ENCODE measurements at regions not wholly inside any gene's neighbourhood (a gene's known extent, or its start where the extent isn't known, plus 50 kb on each side); places are given as distances from the start of the nearest gene placed in this dataset.

DNA sequence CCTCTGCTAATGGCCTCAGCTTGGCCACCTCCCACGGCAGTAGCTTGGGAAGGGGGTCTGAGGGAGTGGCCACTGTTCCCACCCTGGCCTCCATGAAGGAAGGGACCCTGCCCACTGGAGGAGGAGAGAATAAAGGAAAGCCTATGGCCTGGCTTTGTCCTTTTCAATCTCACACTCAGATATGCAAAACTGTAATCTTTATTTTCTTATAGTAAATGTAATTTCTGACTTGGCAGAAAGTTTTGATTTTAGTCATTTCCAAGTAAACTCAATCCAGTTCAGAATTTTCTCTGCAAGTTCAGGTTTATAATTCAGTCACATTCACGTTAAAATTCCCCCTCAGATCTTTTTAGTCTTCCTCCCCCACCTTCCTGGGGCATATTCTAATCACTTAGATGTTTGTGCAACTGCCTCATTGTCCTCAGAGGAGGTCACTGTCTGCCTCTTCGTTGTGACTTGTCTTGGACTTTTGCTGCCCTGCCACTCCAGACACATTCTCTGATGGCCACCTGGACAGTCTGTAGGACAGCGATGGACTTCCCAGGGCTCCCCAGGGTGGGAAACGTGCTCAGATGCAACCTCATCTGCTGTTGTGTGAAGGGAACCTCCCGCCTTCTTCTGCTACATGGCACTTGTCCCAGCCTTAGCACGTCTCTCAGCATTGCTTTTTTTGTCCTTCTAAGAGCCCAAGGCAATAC is 222.8 kb upstream of the TBL1XR1 start:
- H3K27me3 ChIP-seq: no peaks in the 10 kb centered on the region
- no peaks in the 10 kb centered on the region for H3K36me3 ChIP-seq
- H3K4me1 ChIP-seq: peaks cover 11% of the 10 kb centered on the region
- H3K4me3 ChIP-seq (ENCODE audit: low read depth, low read length): no peak overlapping the region
- H3K9me3 ChIP-seq: no peaks in the 10 kb centered on the region
- TF ChIP-seq, protein P1, sequence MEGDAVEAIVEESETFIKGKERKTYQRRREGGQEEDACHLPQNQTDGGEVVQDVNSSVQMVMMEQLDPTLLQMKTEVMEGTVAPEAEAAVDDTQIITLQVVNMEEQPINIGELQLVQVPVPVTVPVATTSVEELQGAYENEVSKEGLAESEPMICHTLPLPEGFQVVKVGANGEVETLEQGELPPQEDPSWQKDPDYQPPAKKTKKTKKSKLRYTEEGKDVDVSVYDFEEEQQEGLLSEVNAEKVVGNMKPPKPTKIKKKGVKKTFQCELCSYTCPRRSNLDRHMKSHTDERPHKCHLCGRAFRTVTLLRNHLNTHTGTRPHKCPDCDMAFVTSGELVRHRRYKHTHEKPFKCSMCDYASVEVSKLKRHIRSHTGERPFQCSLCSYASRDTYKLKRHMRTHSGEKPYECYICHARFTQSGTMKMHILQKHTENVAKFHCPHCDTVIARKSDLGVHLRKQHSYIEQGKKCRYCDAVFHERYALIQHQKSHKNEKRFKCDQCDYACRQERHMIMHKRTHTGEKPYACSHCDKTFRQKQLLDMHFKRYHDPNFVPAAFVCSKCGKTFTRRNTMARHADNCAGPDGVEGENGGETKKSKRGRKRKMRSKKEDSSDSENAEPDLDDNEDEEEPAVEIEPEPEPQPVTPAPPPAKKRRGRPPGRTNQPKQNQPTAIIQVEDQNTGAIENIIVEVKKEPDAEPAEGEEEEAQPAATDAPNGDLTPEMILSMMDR (IDR thresholded peaks at IDR 0.05; ENCODE audit: low read depth, low read length): no peak
- DNase-seq: no peak

DNA sequence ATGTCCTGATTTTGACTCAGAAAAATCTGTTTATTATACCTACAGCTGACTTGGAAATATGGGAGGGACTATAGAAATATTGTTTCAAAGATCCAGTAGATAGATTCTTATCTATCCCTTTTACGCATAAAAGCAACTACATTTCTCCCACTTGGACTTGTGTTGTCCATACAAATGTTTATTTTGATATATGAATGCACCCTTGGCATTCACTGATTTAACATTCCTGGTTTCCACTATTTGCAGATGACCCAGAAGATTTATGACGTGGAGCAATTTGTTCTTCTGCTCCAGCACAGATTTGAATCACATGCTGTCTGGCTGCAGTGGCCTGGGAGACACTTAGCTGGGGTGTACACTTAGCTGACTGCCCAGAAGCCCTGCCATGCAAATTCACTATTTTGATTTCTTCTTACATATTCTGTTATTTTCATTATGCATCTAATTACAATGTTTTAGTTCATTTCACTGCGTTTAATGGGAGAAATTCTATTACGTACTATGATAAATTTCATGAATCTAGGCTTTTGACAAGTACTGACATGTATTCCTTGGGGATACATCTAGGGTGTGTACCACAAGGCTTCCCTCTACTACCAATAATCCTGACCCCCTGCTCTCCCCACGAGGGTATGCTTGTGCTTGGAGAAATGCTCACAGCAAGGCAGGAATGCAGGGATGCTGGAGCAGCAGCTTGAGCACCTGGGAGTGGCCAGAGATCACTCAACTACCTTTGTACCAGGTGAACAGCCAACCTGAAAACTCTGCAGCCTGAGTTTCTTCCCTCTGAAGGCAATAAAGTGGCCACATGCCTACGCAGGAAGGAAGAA is 223.6 kb upstream of the TBL1XR1 start:
- no peaks in the 10 kb centered on the region for H3K36me3 ChIP-seq
- no peaks in the 10 kb centered on the region for H3K27me3 ChIP-seq
- H3K4me1 ChIP-seq: peaks cover 11% of the 10 kb centered on the region
- DNase-seq: peak; percentile 21
- H3K4me3 ChIP-seq (ENCODE audit: low read depth, low read length): no peak overlapping the region
- no peaks in the 10 kb centered on the region for H3K9me3 ChIP-seq
- TF ChIP-seq, protein P1 (IDR thresholded peaks at IDR 0.05; ENCODE audit: low read depth, low read length): no peak

DNA sequence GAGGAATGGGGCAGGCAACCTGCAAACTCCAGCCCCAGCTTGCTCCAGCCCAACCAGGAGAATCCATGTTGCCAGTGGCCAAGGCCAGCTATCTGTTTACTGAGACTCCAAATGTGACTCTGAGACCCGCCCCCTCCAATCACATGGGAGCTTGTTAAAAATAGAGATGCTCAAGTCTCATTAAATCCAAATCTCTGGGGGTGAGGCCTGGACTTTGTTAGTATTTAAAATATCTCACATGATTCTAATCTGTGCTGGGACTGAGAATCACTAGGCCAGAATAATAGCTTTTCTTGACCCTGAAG is 224.2 kb upstream of the TBL1XR1 start:
- no peak overlapping the region for H3K4me3 ChIP-seq (ENCODE audit: low read depth, low read length)

DNA sequence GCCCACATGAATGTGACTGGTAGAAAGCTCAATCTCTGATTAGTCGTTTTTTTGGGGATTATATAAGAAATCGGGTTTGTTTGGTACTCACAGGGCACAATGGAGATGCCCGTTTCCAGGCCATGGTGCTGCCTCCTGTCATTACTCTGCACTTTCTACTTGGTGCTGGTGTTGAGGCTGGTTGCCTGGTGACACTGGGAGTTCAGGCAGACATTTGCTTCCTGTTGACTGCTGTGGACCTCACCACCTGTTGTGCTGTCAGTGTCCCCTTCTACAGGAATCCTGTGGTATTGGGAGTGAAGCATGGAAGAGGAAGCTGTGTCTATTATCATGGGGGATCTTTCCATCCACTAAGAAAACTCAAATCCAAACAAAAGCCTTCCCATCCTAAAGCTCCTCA is 227.2 kb upstream of the TBL1XR1 start:
- TF ChIP-seq, protein P1 (IDR thresholded peaks at IDR 0.05; ENCODE audit: low read depth, low read length): no peak
- no peaks in the 10 kb centered on the region for H3K9me3 ChIP-seq
- DNase-seq: no peak
- H3K4me3 ChIP-seq (ENCODE audit: low read depth, low read length): no peak overlapping the region
- H3K4me1 ChIP-seq: peaks cover 16% of the 10 kb centered on the region
- H3K36me3 ChIP-seq: no peaks in the 10 kb centered on the region
- no peaks in the 10 kb centered on the region for H3K27me3 ChIP-seq

More for the DNA sequence above, 224.2 kb upstream of the TBL1XR1 start:
- Histone ChIP-seq H3K36me3 (no peaks in the 10 kb centered on the region), H3K27me3 (no peaks in the 10 kb centered on the region), H3K4me1 (peaks cover 11% of the 10 kb centered on the region), H3K9me3 (no peaks in the 10 kb centered on the region)
- no peak for DNase-seq
- TF ChIP-seq, protein P1 (IDR thresholded peaks at IDR 0.05; ENCODE audit: low read depth, low read length): no peak

DNA sequence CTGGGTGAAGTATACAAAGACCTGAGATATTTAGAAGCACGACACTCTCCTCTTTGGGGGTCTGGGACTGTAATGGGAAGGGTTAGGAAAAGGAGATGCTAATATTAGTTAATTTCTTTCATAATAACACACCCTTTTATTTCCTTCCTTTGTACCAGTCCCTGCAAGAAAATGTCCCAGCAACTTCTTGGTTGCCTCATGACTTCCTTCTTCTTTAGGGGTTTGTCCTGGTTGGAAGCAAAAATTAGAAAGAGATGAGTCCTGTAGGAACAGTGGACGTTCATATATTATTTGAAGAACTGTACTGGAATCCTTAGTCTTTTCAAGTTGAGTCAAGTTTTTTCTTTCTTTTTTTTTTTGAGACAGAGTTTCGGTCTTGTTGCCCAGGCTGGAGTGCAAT is 227.8 kb upstream of the TBL1XR1 start:
- TF ChIP-seq, protein P1 (IDR thresholded peaks at IDR 0.05; ENCODE audit: low read depth, low read length): no peak
- peaks cover 16% of the 10 kb centered on the region for H3K4me1 ChIP-seq
- no peak for DNase-seq

More for the DNA sequence above, 227.8 kb upstream of the TBL1XR1 start:
- Histone ChIP-seq H3K9me3 (no peaks in the 10 kb centered on the region), H3K36me3 (no peaks in the 10 kb centered on the region), H3K27me3 (no peaks in the 10 kb centered on the region), H3K4me3 (ENCODE audit: low read depth, low read length) (no peak overlapping the region)

Data from BE2C (cell line).